Mucosa of descending colon (tissue), 3 donors: ENCODE measurements at regions not wholly inside any gene's neighbourhood (a gene's known extent, or its start where the extent isn't known, plus 50 kb on each side); places are given as distances from the start of the nearest gene placed in this dataset.
A peak's percentile ranks its signal among the peaks of the same experiment; 100 is the strongest.

Experiments used
- ATAC-seq: fragments of 200-7000 bp; cut with Tn5 transposase; one replicate; pipeline ENCODE4 v1.9.1; 2020; ENCODE audit warnings: mild to moderate bottlenecking, moderate library complexity
- DNase-seq, 3 donors: peaks; one replicate each; pipeline ENCODE4 v3.0.0-alpha.2; 2020
- H3K36me3 ChIP-seq: fragments of 200-600 bp; one replicate; pipeline ENCODE4 v1.8.0; 2021; ENCODE audit warnings: low read depth, mild to moderate bottlenecking
- H3K4me1 ChIP-seq: fragments of 200-600 bp; one replicate; pipeline ENCODE4 v1.8.0; 2021; ENCODE audit warnings: low read depth, mild to moderate bottlenecking
- H3K4me3 ChIP-seq: fragments of 200-600 bp; one replicate; pipeline ENCODE4 v1.8.0; 2021; ENCODE audit warnings: mild to moderate bottlenecking
- H3K9me3 ChIP-seq: fragments of 200-600 bp; one replicate; pipeline ENCODE4 v1.8.0; 2021; ENCODE audit warnings: mild to moderate bottlenecking
- intact Hi-C, 2 donors: fragments of 100-400 bp; cut with DNase I in 1 of 2; cut with micrococcal nuclease in 1 of 2; formaldehyde crosslinking; loops; one replicate each; pipeline versions ENCODE4 v1.11.0 to v1.11.1; 2022; cut with DNase I, micrococcal nuclease
- TF ChIP-seq, protein P1 (sequence below): fragments of 200-600 bp; IDR thresholded peaks from one replicate; pipeline ENCODE4 v1.8.0; 2022; ENCODE audit warnings: antibody characterized with exemption, mild to moderate bottlenecking
- donor health status: DM: no; HTN: no; CAD: no; lungs with moderate emphysema.
- donor health status: DM: no; HTN: no; CAD: no.
- donor health status: DM: no; HTN: yes; CAD: no.

GRCh38 chr4:11503166-11503565 lies 74.5 kb upstream of the HS3ST1 start:
- peak in 1 of 3 donors; percentile 6 for DNase-seq
- TF ChIP-seq, protein P1, sequence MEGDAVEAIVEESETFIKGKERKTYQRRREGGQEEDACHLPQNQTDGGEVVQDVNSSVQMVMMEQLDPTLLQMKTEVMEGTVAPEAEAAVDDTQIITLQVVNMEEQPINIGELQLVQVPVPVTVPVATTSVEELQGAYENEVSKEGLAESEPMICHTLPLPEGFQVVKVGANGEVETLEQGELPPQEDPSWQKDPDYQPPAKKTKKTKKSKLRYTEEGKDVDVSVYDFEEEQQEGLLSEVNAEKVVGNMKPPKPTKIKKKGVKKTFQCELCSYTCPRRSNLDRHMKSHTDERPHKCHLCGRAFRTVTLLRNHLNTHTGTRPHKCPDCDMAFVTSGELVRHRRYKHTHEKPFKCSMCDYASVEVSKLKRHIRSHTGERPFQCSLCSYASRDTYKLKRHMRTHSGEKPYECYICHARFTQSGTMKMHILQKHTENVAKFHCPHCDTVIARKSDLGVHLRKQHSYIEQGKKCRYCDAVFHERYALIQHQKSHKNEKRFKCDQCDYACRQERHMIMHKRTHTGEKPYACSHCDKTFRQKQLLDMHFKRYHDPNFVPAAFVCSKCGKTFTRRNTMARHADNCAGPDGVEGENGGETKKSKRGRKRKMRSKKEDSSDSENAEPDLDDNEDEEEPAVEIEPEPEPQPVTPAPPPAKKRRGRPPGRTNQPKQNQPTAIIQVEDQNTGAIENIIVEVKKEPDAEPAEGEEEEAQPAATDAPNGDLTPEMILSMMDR, result no peak
- peaks cover 5% of the 10 kb centered on the region for H3K4me1 ChIP-seq
- intact Hi-C loops, result no loop called here
- H3K36me3 ChIP-seq, result no peaks in the 10 kb centered on the region
- H3K4me3 ChIP-seq, result no peak overlapping the region
- no peak for ATAC-seq
- H3K9me3 ChIP-seq, result no peaks in the 10 kb centered on the region

GRCh38 chr4:11497972-11498371 lies 69.3 kb upstream of the HS3ST1 start:
- intact Hi-C loops, result no loop called here
- Histone ChIP-seq H3K4me1 (no peaks in the 10 kb centered on the region), H3K9me3 (no peaks in the 10 kb centered on the region), H3K36me3 (no peaks in the 10 kb centered on the region), H3K4me3 (no peak overlapping the region)
- DNase-seq, result no peak
- TF ChIP-seq, protein P1, result no peak
- no peak for ATAC-seq

DNA sequence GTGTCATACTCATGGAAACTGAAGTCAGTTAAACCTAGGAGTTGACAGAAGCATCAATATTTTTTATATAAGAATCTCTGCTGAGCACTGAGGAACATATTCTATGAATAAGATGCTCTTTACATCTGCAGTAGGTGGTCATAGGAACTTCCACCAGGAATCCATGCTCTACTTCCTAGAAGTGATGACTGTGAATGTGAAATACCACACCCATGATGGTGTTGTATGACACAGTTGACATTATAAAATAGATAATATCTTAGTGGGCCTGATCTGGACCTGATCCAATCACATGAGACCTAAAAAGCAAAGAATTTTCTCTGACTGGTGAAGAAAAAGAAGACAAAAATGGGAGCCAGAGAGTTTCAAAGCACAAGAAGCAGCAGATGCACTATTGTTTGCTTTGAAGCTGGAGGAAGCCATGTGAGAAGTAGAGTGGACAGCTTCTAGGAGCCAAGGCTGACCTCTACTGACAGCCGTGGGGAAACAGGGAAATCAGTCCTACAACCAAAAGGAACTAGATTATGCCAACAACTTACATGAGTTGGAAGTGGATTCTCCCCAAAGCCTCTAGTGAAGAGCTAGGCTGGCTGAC lies 68.6 kb upstream of the HS3ST1 start:
- no peak for DNase-seq
- ATAC-seq, result peak; percentile 59
- TF ChIP-seq, protein P1, result no peak
- intact Hi-C loops, result no loop called here
- H3K4me3 ChIP-seq, result no peak overlapping the region
- no peaks in the 10 kb centered on the region for H3K36me3 ChIP-seq
- H3K9me3 ChIP-seq, result no peaks in the 10 kb centered on the region
- no peaks in the 10 kb centered on the region for H3K4me1 ChIP-seq

GRCh38 chr4:11496351-11496829 lies 67.7 kb upstream of the HS3ST1 start:
- TF ChIP-seq, protein P1, result no peak
- no peak overlapping the region for H3K4me3 ChIP-seq
- no peaks in the 10 kb centered on the region for H3K9me3 ChIP-seq
- no peaks in the 10 kb centered on the region for H3K4me1 ChIP-seq
- H3K36me3 ChIP-seq, result no peaks in the 10 kb centered on the region
- intact Hi-C loops, result no loop called here
- ATAC-seq (no peak), DNase-seq (no peak)

- TF ChIP-seq, protein P1, result no peak
- ATAC-seq (no peak), DNase-seq (no peak)
- Histone ChIP-seq H3K4me1 (no peaks in the 10 kb centered on the region), H3K36me3 (no peaks in the 10 kb centered on the region), H3K4me3 (no peak overlapping the region), H3K9me3 (no peaks in the 10 kb centered on the region)
- intact Hi-C loops, result no loop called here
Observed at GRCh38 chr4:11495818-11496217, 67.1 kb upstream of the HS3ST1 start.

- TF ChIP-seq, protein P1, result no peak
- ATAC-seq, result no peak
Observed at GRCh38 chr4:11495291-11495690, 66.6 kb upstream of the HS3ST1 start.

More at GRCh38 chr4:11495291-11495690, 66.6 kb upstream of the HS3ST1 start:
- H3K9me3 ChIP-seq, result no peaks in the 10 kb centered on the region
- H3K4me3 ChIP-seq, result no peak overlapping the region
- no peak for DNase-seq
- no peaks in the 10 kb centered on the region for H3K4me1 ChIP-seq
- intact Hi-C loops, result no loop called here
- no peaks in the 10 kb centered on the region for H3K36me3 ChIP-seq
